ENCODE measurements at regions not wholly inside any gene's neighbourhood (a gene's known extent, or its start where the extent isn't known, plus 50 kb on each side); places are given as distances from the start of the nearest gene placed in this dataset.

- Histone ChIP-seq H2AFZ (ENCODE audit: control insufficient read depth, low read depth, low read length) (no peak overlapping the region), H3K27me3 (replicated peaks in 1 of 2; ENCODE audit: control insufficient read depth in 2 of 2, insufficient read depth in 2 of 2, low read length in 1 of 2) (no peaks in the 10 kb centered on the region), H3K4me2 (ENCODE audit: control insufficient read depth, insufficient read depth) (no peak overlapping the region), H3K79me2 (ENCODE audit: control insufficient read depth, insufficient read depth, low read length) (no peaks in the 10 kb centered on the region), H3K9ac (ENCODE audit: control insufficient read depth, insufficient read depth, low read length) (no peak overlapping the region), H3K36me3 (ENCODE audit: control insufficient read depth in 2 of 2, insufficient read depth in 2 of 2, low read length in 1 of 2) (no peaks in the 10 kb centered on the region), H3K27ac (ENCODE audit: control insufficient read depth, insufficient read depth) (no peak overlapping the region), H3K9me3 (replicated peaks; ENCODE audit: control insufficient read depth, insufficient read depth, low read length) (no peaks in the 10 kb centered on the region), H3K4me1 (ENCODE audit: control insufficient read depth, insufficient read depth, low read length) (no peaks in the 10 kb centered on the region), H3K4me3 (no peak overlapping the region), H4K20me1 (ENCODE audit: control insufficient read depth, insufficient read depth) (no peaks in the 10 kb centered on the region)
- ChIA-PET CTCF (no interaction called here), SMC1A (ENCODE audit: uncharacterized antibody, unreplicated experiment) (no interaction called here), POLR2A (no interaction called here), RAD21 (ENCODE audit: unreplicated experiment) (no interaction called here)
- intact Hi-C loops (cut with micrococcal nuclease; ENCODE audit: unreplicated experiment) (no loop called here), in situ Hi-C loops (cut with MboI) (no loop called here)
- peak; percentile 40; the same call in 2 of the 3 replicates for ATAC-seq
- no peak for DNase-seq (ENCODE audit: low read depth, low spot score)
- TF ChIP-seq ELK1 (IDR thresholded peaks at IDR 0.05; ENCODE audit: low read depth, low read length): no peak
- TF ChIP-seq ZBED1 (IDR thresholded peaks at IDR 0.05; ENCODE audit: borderline replicate concordance): no peak
- TF ChIP-seq POLR2AphosphoS2 (IDR thresholded peaks at IDR 0.05; ENCODE audit: low read depth, low read length): no peak
- TF ChIP-seq CHD1 (IDR thresholded peaks at IDR 0.05; ENCODE audit: low read depth, low read length): no peak
- no peak for TF ChIP-seq BRCA1 (IDR thresholded peaks at IDR 0.05; ENCODE audit: low read depth, low read length)
- no peak for TF ChIP-seq BCLAF1 (IDR thresholded peaks at IDR 0.05)
- 1% methylated on average over 4 of the region's 4 CpGs for WGBS (ENCODE audit: insufficient coverage, insufficient replicate concordance, low lambda C conversion rate, missing lambda C conversion rate)
- no TSS peak for BruUV-seq (replicated peaks)
- FAIRE-seq: no peak
Measured at GRCh38 chr4:45186249-45186648, 459.9 kb upstream of the GNPDA2 start.

All from GM12878 (cell line).